Endodermal cell (in vitro differentiated cells): ENCODE measurements at regions not wholly inside any gene's neighbourhood (a gene's known extent, or its start where the extent isn't known, plus 50 kb on each side); places are given as distances from the start of the nearest gene placed in this dataset.

ENCODE experiments used
- DNase-seq: peaks from one replicate; pipeline ENCODE4 v3.0.0-alpha.2; 2017
- H3K27ac ChIP-seq: 2 replicates; pipeline ENCODE4 v1.5.1; 2013; ENCODE audit warnings: mild to moderate bottlenecking, low read depth, low read length, moderate library complexity
- H3K27me3 ChIP-seq: 2 replicates; pipeline ENCODE4 v1.6.1; 2013; ENCODE audit warnings: mild to moderate bottlenecking, low read length, moderate library complexity; ENCODE audit not compliant: insufficient read depth, control insufficient read depth, poor library complexity, severe bottlenecking
- H3K36me3 ChIP-seq: 2 replicates; pipeline ENCODE4 v1.7.0; 2013; ENCODE audit warnings: mild to moderate bottlenecking, low read length, moderate library complexity; ENCODE audit not compliant: control insufficient read depth, insufficient read depth
- H3K4me1 ChIP-seq: one replicate; pipeline ENCODE4 v1.7.0; 2013; ENCODE audit warnings: low read length; ENCODE audit not compliant: control insufficient read depth, insufficient read depth
- H3K4me3 ChIP-seq: 2 replicates; pipeline ENCODE4 v1.5.1; 2013; ENCODE audit warnings: mild to moderate bottlenecking, low read length, moderate library complexity
- H3K9ac ChIP-seq: 2 replicates; pipeline ENCODE4 v1.6.1; 2013; ENCODE audit warnings: mild to moderate bottlenecking, low read length, moderate library complexity; ENCODE audit not compliant: poor library complexity, severe bottlenecking; ENCODE audit errors: extremely low read depth
- H3K9me3 ChIP-seq: 2 replicates; pipeline ENCODE4 v1.6.1; 2013; ENCODE audit warnings: mild to moderate bottlenecking, low read length, moderate library complexity; ENCODE audit not compliant: control insufficient read depth
- H3K27ac Mint-ChIP-seq: 2 replicates; pipeline ENCODE4 v1.8.0; 2020; ENCODE audit warnings: mixed read lengths
- H3K27me3 Mint-ChIP-seq: 2 replicates; pipeline ENCODE4 v1.8.0; 2021; ENCODE audit warnings: mild to moderate bottlenecking, mixed read lengths; ENCODE audit not compliant: insufficient read depth
- H3K36me3 Mint-ChIP-seq: 2 replicates; pipeline ENCODE4 v1.8.0; 2020; ENCODE audit warnings: low read depth, mixed read lengths
- H3K4me1 Mint-ChIP-seq: 2 replicates; pipeline ENCODE4 v1.8.0; 2020; ENCODE audit warnings: mixed read lengths
- H3K4me3 Mint-ChIP-seq: 2 replicates; pipeline ENCODE4 v1.8.0; 2020; ENCODE audit warnings: mild to moderate bottlenecking, moderate library complexity, mixed read lengths
- H3K9me3 Mint-ChIP-seq: 2 replicates; pipeline ENCODE4 v1.8.0; 2020; ENCODE audit warnings: mild to moderate bottlenecking, mixed read lengths
- CTCF ChIP-seq: fragments of 200-600 bp; sonication (generic); conservative IDR thresholded peaks from 2 replicates; pipeline ENCODE4 v1.5.0; 2021; ENCODE audit warnings: antibody characterized with exemption, mild to moderate bottlenecking
- WGBS, 2 experiments: methylation state at CpG; one replicate each; pipeline versions ENCODE4 v1.1.5 to v1.1.7; 2013; ENCODE audit warnings: missing lambda C conversion rate in 2 of 2, mixed read lengths in 1 of 2; ENCODE audit not compliant: insufficient coverage in 1 of 2, insufficient read length in 1 of 2; 5-methylcytosine and 5-hydroxymethylcytosine counted together

DNA sequence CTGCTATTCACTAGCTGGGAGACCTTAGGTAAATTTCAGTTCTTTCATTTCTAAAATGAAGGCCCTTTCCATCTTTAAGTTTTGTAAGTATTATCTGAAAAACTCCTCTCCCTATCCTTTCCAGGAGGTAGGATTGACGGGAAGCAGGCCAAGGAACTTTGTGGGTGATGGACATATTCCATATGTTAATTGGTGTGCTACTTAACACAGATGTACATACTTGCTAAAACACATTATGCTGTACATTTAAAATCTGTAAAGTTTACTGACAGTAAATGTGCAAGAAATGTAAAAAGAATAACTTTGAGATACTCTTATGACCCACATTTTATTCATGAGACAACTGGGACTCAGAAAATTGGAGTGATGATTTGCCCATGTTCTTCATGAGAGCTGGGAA is 329.8 kb upstream of the LRRC3B start:
- no peaks in the 10 kb centered on the region for H3K27me3 Mint-ChIP-seq
- H3K9me3 ChIP-seq, result no peaks in the 10 kb centered on the region
- no peak for TF ChIP-seq CTCF
- H3K27me3 ChIP-seq, result no peaks in the 10 kb centered on the region
- no peaks in the 10 kb centered on the region for H3K9me3 Mint-ChIP-seq
- H3K4me3 ChIP-seq, result no peak overlapping the region
- H3K27ac Mint-ChIP-seq, result no peak overlapping the region
- H3K4me3 Mint-ChIP-seq, result no peak overlapping the region
- no peaks in the 10 kb centered on the region for H3K4me1 Mint-ChIP-seq
- no peak for DNase-seq
- no peaks in the 10 kb centered on the region for H3K4me1 ChIP-seq
- H3K36me3 ChIP-seq, result no peaks in the 10 kb centered on the region
- WGBS, 2 experiments, result no CpG with 5 or more reads among the region's 1 CpG
- no peak overlapping the region for H3K27ac ChIP-seq
- no peaks in the 10 kb centered on the region for H3K36me3 Mint-ChIP-seq
- H3K9ac ChIP-seq, result no peak overlapping the region

GRCh38 chr3:26293329-26293844 is 329.2 kb upstream of the LRRC3B start:
- Mint-ChIP-seq H3K4me1 (no peaks in the 10 kb centered on the region), H3K4me3 (no peak overlapping the region), H3K27me3 (no peaks in the 10 kb centered on the region), H3K36me3 (no peaks in the 10 kb centered on the region), H3K9me3 (no peaks in the 10 kb centered on the region), H3K27ac (no peak overlapping the region)
- Histone ChIP-seq H3K4me1 (no peaks in the 10 kb centered on the region), H3K4me3 (no peak overlapping the region), H3K9ac (no peak overlapping the region), H3K9me3 (no peaks in the 10 kb centered on the region), H3K27ac (no peak overlapping the region), H3K36me3 (no peaks in the 10 kb centered on the region), H3K27me3 (no peaks in the 10 kb centered on the region)
- no peak for TF ChIP-seq CTCF
- DNase-seq, result no peak

DNA sequence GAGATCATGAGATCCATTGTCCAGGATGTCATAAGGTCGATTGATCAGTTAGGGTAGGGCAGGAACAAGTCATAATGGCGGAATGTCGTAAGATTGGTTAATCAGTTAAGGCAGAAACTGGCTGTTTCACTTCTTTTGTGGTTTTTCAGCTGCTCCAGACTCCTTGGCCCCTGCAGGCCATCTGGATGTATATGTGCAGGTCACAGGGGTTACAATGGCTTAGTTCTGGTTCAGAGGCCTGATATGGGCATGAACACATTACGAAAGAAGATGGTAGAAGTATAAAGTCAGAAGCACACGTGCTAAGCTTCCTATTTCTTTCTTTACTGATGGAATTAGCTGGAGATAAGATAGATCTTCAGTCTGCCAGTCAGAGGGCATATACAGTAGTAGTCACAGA is 315.4 kb upstream of the LRRC3B start:
- TF ChIP-seq CTCF, result no peak
- no peaks in the 10 kb centered on the region for H3K27me3 ChIP-seq
- Mint-ChIP-seq H3K4me3 (no peak overlapping the region), H3K9me3 (peaks cover 8% of the 10 kb centered on the region), H3K4me1 (peaks cover 6% of the 10 kb centered on the region), H3K27ac (no peak overlapping the region), H3K36me3 (peaks cover 2% of the 10 kb centered on the region), H3K27me3 (peaks cover 3% of the 10 kb centered on the region)
- WGBS, 2 experiments, result 83 to 88% methylated on average over 5 of the region's 5 CpGs
- no peak for DNase-seq
- H3K4me1 ChIP-seq, result no peaks in the 10 kb centered on the region
- H3K4me3 ChIP-seq, result no peak overlapping the region
- no peaks in the 10 kb centered on the region for H3K36me3 ChIP-seq
- no peaks in the 10 kb centered on the region for H3K9me3 ChIP-seq
- no peak overlapping the region for H3K27ac ChIP-seq
- H3K9ac ChIP-seq, result no peak overlapping the region
